Globus pallidus (tissue), 1 donor: ENCODE measurements at regions not wholly inside any gene's neighbourhood (a gene's known extent, or its start where the extent isn't known, plus 50 kb on each side); places are given as distances from the start of the nearest gene placed in this dataset.

Experiments
- DNase-seq: peaks from one replicate; pipeline ENCODE4 v3.0.0-alpha.2; 2015; ENCODE audit warnings: low spot score

GRCh38 chr10:3850999-3851937 is 66.3 kb upstream of the KLF6 start:
- peak; percentile 65 for DNase-seq

GRCh38 chr10:3848775-3849635 is 64.0 kb upstream of the KLF6 start:
- no peak for DNase-seq

GRCh38 chr10:3848005-3848774 is 63.2 kb upstream of the KLF6 start:
- no peak for DNase-seq

- DNase-seq: no peak
Measured at GRCh38 chr10:3846736-3847135, 61.7 kb upstream of the KLF6 start.

GRCh38 chr10:3844491-3845025 is 59.5 kb upstream of the KLF6 start:
- DNase-seq: no peak

GRCh38 chr10:3838460-3839437 is 53.7 kb upstream of the KLF6 start:
- DNase-seq: no peak

GRCh38 chr10:3837647-3838459 is 52.8 kb upstream of the KLF6 start:
- no peak for DNase-seq

- DNase-seq: no peak
Measured at GRCh38 chr10:3836222-3836820, 51.3 kb upstream of the KLF6 start.

GRCh38 chr10:3835770-3836169 is 50.8 kb upstream of the KLF6 start:
- no peak for DNase-seq

- DNase-seq: no peak
Measured at GRCh38 chr10:3834947-3835346, 49.9 kb upstream of the KLF6 start.
